ENCODE measurements at regions not wholly inside any gene's neighbourhood (a gene's known extent, or its start where the extent isn't known, plus 50 kb on each side); places are given as distances from the start of the nearest gene placed in this dataset.
"Not testable (repeated sequence)": the region's sequence is repeated elsewhere in the genome, so short reads cannot be mapped to it uniquely, and the experiment has no call there.

GRCh38 chr4:79662651-79663050, 254.6 kb upstream of the GK2 start:
- DNase-seq (ENCODE audit: low spot score): no peak

- no peak for DNase-seq (ENCODE audit: low spot score)
Observed at GRCh38 chr4:79661196-79661595, 253.2 kb upstream of the GK2 start.

- not testable (repeated sequence) for DNase-seq (ENCODE audit: low spot score)
Observed at GRCh38 chr4:79659308-79659870, 251.4 kb upstream of the GK2 start.

- no peak for DNase-seq (ENCODE audit: low spot score)
Observed at GRCh38 chr4:79657379-79657778, 249.4 kb upstream of the GK2 start.

- DNase-seq (ENCODE audit: low spot score): no peak
Observed at GRCh38 chr4:79653871-79654270, 245.8 kb upstream of the GK2 start.

- no peak for DNase-seq (ENCODE audit: low spot score)
Observed at GRCh38 chr4:79652738-79653137, 244.7 kb upstream of the GK2 start.

- no peak for DNase-seq (ENCODE audit: low spot score)
Observed at GRCh38 chr4:79652232-79652631, 244.2 kb upstream of the GK2 start.

GRCh38 chr4:79651456-79651855, 243.4 kb upstream of the GK2 start:
- no peak for DNase-seq (ENCODE audit: low spot score)

GRCh38 chr4:79650794-79651431, 242.9 kb upstream of the GK2 start:
- DNase-seq (ENCODE audit: low spot score): no peak

GRCh38 chr4:79650217-79650616, 242.2 kb upstream of the GK2 start:
- no peak for DNase-seq (ENCODE audit: low spot score)

GRCh38 chr4:79645942-79646341, 237.9 kb upstream of the GK2 start:
- no peak for DNase-seq (ENCODE audit: low spot score)

GRCh38 chr4:79638735-79639134, 230.7 kb upstream of the GK2 start:
- no peak for DNase-seq (ENCODE audit: low spot score)

- DNase-seq (ENCODE audit: low spot score): no peak
Observed at GRCh38 chr4:79636991-79637390, 229.0 kb upstream of the GK2 start.

- no peak for DNase-seq (ENCODE audit: low spot score)
Observed at GRCh38 chr4:79634111-79634510, 226.1 kb upstream of the GK2 start.

GRCh38 chr4:79632114-79632513, 224.1 kb upstream of the GK2 start:
- DNase-seq (ENCODE audit: low spot score): no peak

- no peak for DNase-seq (ENCODE audit: low spot score)
Observed at GRCh38 chr4:79626611-79627010, 218.6 kb upstream of the GK2 start.

- no peak for DNase-seq (ENCODE audit: low spot score)
Observed at GRCh38 chr4:79626101-79626500, 218.1 kb upstream of the GK2 start.

- DNase-seq (ENCODE audit: low spot score): no peak
Observed at GRCh38 chr4:79625361-79625760, 217.3 kb upstream of the GK2 start.

- no peak for DNase-seq (ENCODE audit: low spot score)
Observed at GRCh38 chr4:79623021-79623870, 215.2 kb upstream of the GK2 start.

- DNase-seq (ENCODE audit: low spot score): no peak
Observed at GRCh38 chr4:79621061-79621460, 213.0 kb upstream of the GK2 start.

GRCh38 chr4:79620617-79621016, 212.6 kb upstream of the GK2 start:
- DNase-seq (ENCODE audit: low spot score): no peak

- no peak for DNase-seq (ENCODE audit: low spot score)
Observed at GRCh38 chr4:79613269-79613935, 205.4 kb upstream of the GK2 start.

GRCh38 chr4:79611026-79611425, 203.0 kb upstream of the GK2 start:
- DNase-seq (ENCODE audit: low spot score): no peak

Data from left forelimb (tissue), 1 donor.